Upper lobe of left lung (tissue), 4 donors: ENCODE measurements at regions not wholly inside any gene's neighbourhood (a gene's known extent, or its start where the extent isn't known, plus 50 kb on each side); places are given as distances from the start of the nearest gene placed in this dataset.

Experiments
- CTCF ChIP-seq, 6 experiments: fragments of 450-650 bp in 4 of 6; fragments of 200-600 bp in 2 of 6; sonication (generic) in 2 of 6; IDR thresholded peaks; one replicate each; pipeline ENCODE4 v1.5.1; 2016 to 2019; ENCODE audit warnings: antibody characterized with exemption in 6 of 6
- EP300 ChIP-seq, 4 donors: sonication (generic); formaldehyde crosslinking; IDR thresholded peaks; one replicate each; pipeline ENCODE4 v1.5.1; 2017; ENCODE audit warnings: antibody characterized with exemption in 4 of 4, control low read depth in 2 of 4
- POLR2AphosphoS5 ChIP-seq, 2 donors: sonication (generic); formaldehyde crosslinking; IDR thresholded peaks; one replicate each; pipeline ENCODE4 v1.5.1; 2017; ENCODE audit warnings: antibody characterized with exemption in 2 of 2

- TF ChIP-seq CTCF (IDR thresholded peaks at IDR 0.05) = no peak
- no peak for TF ChIP-seq EP300 (IDR thresholded peaks at IDR 0.05)
- no peak for TF ChIP-seq POLR2AphosphoS5 (IDR thresholded peaks at IDR 0.05)
Observed at GRCh38 chr7:16298221-16298620, 123.1 kb downstream of the CRPPA start.
